Body of pancreas (tissue), 4 donors: ENCODE measurements at regions not wholly inside any gene's neighbourhood (a gene's known extent, or its start where the extent isn't known, plus 50 kb on each side); places are given as distances from the start of the nearest gene placed in this dataset.

ENCODE experiments used
- CTCF ChIP-seq, 7 experiments: fragments of 450-650 bp in 4 of 7; fragments of 200-600 bp in 3 of 7; sonication (generic) in 3 of 7; IDR thresholded peaks; one replicate each; pipeline ENCODE4 v1.5.1; 2016 to 2019; ENCODE audit warnings: antibody characterized with exemption in 7 of 7
- POLR2A ChIP-seq, 3 donors: fragments of 450-650 bp; IDR thresholded peaks; one replicate each; pipeline ENCODE4 v1.6.1; 2016; ENCODE audit warnings: antibody characterized with exemption in 3 of 3, mild to moderate bottlenecking in 2 of 3

GRCh38 chr20:24040896-24041459, 52.4 kb upstream of the GGTLC1 start:
- TF ChIP-seq POLR2A (IDR thresholded peaks at IDR 0.05) (no peak), CTCF (IDR thresholded peaks at IDR 0.05) (no peak)
